ENCODE measurements at regions not wholly inside any gene's neighbourhood (a gene's known extent, or its start where the extent isn't known, plus 50 kb on each side); places are given as distances from the start of the nearest gene placed in this dataset.
"Not testable (repeated sequence)": the region's sequence is repeated elsewhere in the genome, so short reads cannot be mapped to it uniquely, and the experiment has no call there.

GRCh38 chr4:33429971-33430370, 2709.8 kb downstream of the PCDH7 start:
- no peak for DNase-seq (ENCODE audit: low read depth in 2 of 2)

- no peak for DNase-seq (ENCODE audit: low read depth in 2 of 2)
Observed at GRCh38 chr4:33437406-33437805, 2717.2 kb downstream of the PCDH7 start.

GRCh38 chr4:33446953-33447352, 2726.8 kb downstream of the PCDH7 start:
- no peak for DNase-seq (ENCODE audit: low read depth in 2 of 2)

DNA sequence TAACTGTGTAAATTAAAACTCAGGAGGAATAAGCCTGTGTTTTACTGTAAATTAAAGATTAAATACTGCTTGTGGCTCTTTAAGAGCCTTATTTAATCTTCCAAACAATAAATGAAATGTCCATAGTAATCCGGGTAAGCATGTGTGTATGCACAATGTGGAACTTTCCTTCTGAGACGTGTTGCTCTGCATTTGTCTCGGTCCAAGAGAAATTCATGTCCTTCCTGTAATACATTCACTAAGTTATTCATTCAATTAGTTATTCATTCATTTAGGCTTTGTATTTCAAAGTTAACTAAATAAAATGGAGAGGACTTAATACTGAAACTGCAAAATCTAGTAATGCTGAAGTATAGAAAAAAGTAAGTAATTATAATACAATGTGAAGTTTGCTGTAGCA, 2728.8 kb downstream of the PCDH7 start:
- DNase-seq (ENCODE audit: low read depth in 2 of 2), result no peak

GRCh38 chr4:33453436-33453835, 2733.3 kb downstream of the PCDH7 start:
- DNase-seq (ENCODE audit: low read depth in 2 of 2), result no peak

DNA sequence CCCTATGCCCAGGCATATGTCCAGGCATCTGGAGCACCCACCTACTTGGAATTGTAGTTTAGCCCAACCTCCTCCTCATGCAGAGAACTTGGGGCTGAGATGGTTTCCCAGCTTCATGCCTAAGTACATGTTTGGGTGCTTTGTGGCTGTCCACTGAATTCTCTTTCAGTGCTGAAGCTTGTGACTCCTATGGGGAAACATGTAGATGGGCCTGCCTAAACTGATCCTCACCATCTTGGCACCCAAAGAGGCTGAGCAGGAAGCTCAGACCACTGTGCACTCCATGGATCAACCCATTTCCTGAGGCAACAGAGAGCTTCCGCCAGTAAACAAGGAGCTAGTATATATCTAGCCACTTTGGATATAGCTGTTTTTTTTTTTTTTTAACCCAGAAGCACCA, 2733.7 kb downstream of the PCDH7 start:
- no peak for DNase-seq (ENCODE audit: low read depth in 2 of 2)

DNA sequence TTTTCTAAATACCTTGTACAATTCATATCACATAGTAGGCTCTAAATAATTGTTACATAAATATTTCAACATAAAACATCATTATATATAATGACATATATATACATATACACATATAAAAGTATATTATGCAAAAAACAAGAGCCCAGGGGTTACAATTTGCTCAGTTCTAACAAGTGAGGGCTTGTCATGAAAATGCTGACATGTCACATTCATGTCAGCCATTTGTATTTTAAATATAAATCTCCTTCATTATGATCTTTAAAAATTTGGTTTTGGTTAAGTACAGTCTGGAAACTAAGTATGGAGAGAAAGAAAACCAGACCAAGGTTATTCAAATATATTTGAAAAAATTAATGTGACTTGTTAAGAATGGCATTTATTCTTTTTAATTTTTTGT, 2745.4 kb downstream of the PCDH7 start:
- no peak for DNase-seq (ENCODE audit: low read depth in 2 of 2)

GRCh38 chr4:33467291-33467690, 2747.1 kb downstream of the PCDH7 start:
- no peak for DNase-seq (ENCODE audit: low read depth in 2 of 2)

DNA sequence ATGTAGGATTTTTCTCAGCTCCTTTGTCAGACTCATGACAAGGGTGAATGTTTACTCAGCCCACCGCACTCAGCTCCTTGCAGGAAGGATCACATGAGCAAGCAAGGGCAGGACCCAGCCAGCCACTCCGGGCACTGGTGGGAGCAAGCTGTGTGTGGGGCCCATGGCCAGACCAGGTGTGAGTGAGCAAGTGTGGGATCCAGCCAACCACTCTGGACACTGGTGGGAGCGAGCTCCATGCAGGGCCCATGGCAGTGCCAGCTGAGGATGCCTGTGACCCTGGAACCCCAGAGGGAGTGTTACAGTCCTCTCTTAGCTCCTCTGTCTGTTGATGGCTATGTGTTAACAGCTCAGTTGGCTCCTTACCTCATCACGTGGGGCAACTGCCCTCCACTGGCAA, 2750.6 kb downstream of the PCDH7 start:
- no peak for DNase-seq (ENCODE audit: low read depth in 2 of 2)

DNA sequence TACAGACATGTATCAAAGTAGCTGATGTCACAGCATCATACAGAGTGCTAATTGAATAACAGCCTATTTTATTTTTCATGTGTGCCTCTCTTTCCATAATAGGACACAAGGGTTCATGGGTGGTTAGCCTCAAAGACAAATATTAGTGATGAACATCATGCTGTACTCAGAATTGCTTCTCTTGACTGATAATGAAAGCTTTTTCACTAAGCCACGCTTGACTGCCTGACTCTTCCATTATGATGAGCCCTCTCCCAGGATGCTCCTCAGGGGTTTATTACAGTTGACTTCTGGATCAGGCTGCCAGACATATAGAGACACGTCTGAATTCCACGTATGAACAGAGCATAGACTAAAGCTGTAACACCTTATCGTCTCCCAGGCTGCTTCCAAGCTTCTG, 2757.5 kb downstream of the PCDH7 start:
- DNase-seq (ENCODE audit: low read depth in 2 of 2), result no peak

DNA sequence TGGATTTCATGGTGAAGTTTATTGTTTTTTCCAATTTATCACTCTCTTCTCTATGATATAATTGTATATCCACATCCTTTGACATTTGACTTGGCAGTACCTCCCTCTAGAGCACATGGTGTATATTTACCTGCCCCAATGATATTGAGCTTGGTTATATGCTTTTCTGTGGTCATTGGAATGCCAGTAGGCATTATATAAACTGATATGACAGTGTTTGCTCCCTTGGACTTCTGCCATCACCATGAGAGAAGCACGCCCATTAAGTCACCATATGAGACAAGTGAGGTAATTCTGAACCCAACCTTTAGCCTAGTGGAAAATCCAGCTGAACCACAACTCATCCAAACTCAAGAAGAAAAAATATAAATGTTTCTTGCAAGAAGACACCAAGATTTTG, 2761.5 kb downstream of the ARAP2 start:
- no peak for DNase-seq (ENCODE audit: low read depth in 2 of 2)

DNA sequence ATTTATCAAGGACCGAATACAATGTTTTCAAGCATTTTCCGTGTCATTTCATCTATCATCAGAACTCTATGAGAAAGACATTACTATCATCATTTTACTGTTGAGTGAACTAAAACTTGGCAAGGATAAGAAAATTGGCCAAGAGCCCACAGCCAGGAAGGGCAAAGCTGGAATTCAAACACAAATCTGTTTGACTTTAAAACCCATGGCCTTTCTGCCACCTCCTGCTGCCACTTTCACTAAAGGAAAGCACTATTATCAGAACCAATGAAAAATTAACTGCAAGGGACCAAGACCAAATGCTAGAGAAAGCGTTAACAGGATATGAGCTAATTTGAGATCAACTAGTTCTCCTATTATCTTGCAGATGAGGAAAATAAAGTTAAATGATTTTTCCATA, 2759.2 kb downstream of the ARAP2 start:
- no peak for DNase-seq (ENCODE audit: low read depth in 2 of 2)

DNA sequence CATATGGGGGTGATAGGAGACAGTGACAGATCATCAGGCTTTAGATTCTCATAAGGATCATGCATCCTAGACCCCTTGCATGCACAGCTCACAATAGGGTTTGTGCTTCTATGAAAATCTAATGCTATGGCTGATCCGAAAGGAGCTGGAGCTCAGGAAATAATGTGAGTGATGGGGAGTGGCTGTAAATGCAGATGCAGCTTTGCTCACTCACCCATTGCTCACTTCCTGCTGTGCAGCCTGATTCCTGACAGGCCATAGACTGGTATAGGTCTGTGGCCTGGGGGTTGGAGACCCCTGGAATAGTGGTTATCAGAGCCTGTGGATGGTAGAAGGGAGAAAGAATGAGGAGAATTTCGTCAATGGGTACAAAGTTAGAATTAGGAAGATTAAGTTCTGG, 2751.1 kb downstream of the ARAP2 start:
- DNase-seq (ENCODE audit: low read depth in 2 of 2), result no peak

GRCh38 chr4:33494150-33494549, 2750.2 kb downstream of the ARAP2 start:
- no peak for DNase-seq (ENCODE audit: low read depth in 2 of 2)

DNA sequence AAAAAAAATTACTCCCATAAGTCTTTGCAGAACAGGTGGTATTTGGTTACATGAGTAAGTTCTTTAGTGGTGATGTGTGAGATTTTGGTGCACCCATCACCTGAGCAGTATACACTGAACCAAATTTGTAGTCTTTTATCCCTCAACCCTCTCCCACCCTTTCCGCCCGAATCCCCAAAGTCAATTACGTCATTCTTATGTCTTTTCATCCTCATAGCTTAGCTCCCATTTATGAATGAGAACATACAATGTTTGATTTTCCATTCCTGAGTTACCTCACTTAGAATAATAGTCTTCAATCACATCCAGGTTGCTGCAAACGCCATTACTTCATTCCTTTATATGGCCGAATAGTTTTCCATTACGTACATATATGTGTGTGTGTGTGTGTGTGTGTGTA, 2742.7 kb downstream of the ARAP2 start:
- not testable (repeated sequence) for DNase-seq (ENCODE audit: low read depth in 2 of 2)

DNA sequence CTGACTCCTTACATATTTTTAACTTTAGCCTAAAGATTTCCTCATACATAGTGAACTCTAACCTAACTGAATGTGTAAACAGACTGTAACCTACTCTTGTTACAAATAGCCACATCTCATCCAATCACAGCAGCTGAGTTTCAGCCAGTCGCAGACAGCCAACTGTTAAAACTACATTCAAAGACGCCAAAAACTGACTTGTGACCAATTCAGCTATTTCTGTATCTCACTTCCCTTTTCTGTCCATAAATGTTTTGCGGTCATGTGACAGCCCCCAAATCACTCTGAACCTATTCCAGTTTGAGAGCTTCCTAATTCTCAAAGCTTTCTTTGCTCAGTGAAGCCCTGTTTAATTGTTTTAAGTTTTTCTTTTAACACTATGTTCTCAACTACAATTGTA, 2731.9 kb downstream of the ARAP2 start:
- no peak for DNase-seq (ENCODE audit: low read depth in 2 of 2)

GRCh38 chr4:33518856-33519255, 2725.5 kb downstream of the ARAP2 start:
- no peak for DNase-seq (ENCODE audit: low read depth in 2 of 2)

DNA sequence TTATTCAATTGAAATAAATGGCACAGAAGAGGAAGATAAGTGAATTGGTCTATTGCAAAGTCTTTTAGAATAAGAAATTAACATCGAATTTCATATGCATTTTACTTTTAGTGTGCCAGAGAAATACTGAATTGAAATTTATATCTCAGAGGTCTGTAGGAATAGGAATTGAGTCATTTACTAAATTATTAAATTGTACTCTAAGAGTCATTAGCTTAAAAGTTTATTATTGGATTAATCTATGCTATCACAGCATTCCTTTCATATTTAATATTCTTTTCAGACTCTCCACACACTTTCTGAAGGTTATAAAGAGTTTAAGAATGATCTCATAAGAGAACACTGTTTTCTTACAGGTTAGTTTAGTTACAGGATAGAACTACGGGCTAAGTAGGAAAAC, 2711.5 kb downstream of the ARAP2 start:
- DNase-seq (ENCODE audit: low read depth in 2 of 2), result no peak

GRCh38 chr4:33536898-33537297, 2707.4 kb downstream of the ARAP2 start:
- no peak for DNase-seq (ENCODE audit: low read depth in 2 of 2)

DNA sequence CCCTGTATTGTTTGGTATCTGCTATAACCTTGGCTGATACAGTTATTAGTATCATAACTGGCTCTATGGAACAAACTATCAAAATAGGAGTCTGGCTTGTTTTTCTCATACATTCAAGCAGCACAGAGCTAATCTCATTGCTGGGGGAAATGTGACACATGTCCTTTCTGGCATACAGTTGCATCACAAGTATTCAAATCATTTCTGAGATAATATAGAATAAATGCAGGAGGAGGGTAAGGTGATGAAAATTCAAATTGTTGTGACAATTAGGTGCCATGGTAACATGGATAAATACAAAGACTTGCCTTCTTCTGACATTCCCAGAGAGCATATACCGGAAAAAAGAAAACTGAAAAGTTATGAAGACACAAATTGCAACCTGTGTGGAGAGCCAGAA, 2706.8 kb downstream of the ARAP2 start:
- DNase-seq (ENCODE audit: low read depth in 2 of 2), result no peak

- no peak for DNase-seq (ENCODE audit: low read depth in 2 of 2)
Observed at GRCh38 chr4:33543941-33544450, 2700.3 kb downstream of the ARAP2 start.

DNA sequence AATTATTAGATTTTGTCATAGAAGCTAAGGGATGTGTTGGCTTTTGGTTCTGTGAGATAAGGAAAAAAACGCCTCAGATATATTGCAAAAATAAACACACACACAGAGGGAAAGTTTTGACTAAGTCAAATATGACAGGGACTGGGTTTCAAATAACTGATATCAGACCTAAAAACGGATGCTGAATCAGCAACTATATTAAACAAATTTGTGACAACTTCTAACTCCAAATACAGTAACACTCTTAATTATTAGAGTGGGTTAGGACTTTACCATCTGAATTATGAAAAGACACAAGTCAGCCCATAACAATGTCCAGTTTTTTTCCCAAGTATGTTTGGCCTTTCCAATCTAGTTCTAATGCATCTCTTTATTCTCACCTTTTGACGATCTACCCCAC, 2693.1 kb downstream of the ARAP2 start:
- DNase-seq (ENCODE audit: low read depth in 2 of 2), result no peak

DNA sequence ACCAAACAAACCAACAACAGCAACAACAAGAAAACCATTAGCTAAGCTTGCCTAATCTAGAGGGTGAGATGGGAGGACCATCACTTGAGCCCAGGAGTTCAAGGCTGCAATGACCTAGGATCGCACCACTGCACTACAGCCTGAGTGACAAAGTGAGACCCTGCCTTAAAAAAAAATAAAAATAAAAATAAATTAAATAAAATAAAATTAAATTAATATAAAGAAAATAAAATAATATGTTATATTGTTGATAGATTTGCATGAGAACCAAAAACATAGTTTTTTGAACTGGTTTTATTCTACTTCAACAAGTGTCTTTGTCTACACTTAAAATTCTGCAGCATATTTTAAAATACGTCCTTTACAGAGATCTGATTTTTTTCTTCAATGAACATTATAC, 2683.1 kb downstream of the ARAP2 start:
- DNase-seq (ENCODE audit: low read depth in 2 of 2), result no peak

DNA sequence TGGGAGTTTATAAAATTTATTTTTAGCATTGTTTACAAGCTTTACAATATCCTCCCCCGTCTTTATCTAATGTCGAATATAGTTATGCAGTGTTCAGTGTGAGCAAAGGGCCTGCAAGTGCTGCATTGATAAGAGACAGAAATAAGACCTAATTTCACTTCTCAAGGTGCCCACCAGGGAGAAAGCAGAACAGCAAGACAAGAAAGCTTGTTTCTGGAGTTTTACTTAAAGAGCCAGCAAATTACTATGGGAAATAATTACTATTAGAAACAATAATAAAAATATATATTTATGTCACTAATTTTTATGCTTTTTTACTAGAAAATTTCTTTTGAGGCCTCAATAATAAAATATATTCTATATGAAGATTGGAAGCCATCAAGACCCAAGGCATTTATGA, 2677.7 kb downstream of the ARAP2 start:
- DNase-seq (ENCODE audit: low read depth in 2 of 2), result no peak

DNA sequence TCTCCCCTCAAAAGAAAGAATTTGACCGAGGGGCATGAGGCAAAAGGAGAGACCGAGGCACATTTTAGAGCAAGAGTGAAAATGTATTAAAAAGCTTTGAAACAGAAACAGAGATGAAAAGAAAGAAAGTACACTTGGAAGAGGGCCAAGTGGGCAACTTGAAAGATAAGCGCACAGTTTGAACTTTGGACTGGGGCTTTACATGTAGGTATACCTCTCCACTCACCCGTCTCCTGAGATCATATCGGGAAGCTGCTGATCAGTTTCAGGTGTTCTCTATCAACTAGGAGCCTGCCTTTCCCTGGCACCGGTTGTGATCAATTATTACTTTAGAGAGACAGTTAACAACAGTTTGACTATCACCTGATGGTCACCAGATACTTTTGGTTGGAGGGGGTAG, 2666.5 kb downstream of the ARAP2 start:
- no peak for DNase-seq (ENCODE audit: low read depth in 2 of 2)

All from fibroblast of skin of left biceps (primary cell).